Left renal cortex interstitium (tissue), 4 donors: ENCODE measurements at regions not wholly inside any gene's neighbourhood (a gene's known extent, or its start where the extent isn't known, plus 50 kb on each side); places are given as distances from the start of the nearest gene placed in this dataset.
"Not testable (repeated sequence)": the region's sequence is repeated elsewhere in the genome, so short reads cannot be mapped to it uniquely, and the experiment has no call there.

Experiments used
- DNase-seq, 4 donors: peaks; one replicate each; pipeline ENCODE4 v3.0.0-alpha.2; 2013; ENCODE audit warnings: low read depth in 4 of 4, low spot score in 2 of 4, missing footprints in 1 of 4

- no peak for DNase-seq
Measured at GRCh38 chr3:81998139-81998755, 236.8 kb upstream of the GBE1 start.

GRCh38 chr3:81997390-81997789, 235.9 kb upstream of the GBE1 start:
- DNase-seq: no peak

- DNase-seq: no peak
Measured at GRCh38 chr3:81995329-81995728, 233.9 kb upstream of the GBE1 start.

GRCh38 chr3:81989758-81990157, 228.3 kb upstream of the GBE1 start:
- DNase-seq: no peak

- DNase-seq: no peak
Measured at GRCh38 chr3:81989274-81989673, 227.8 kb upstream of the GBE1 start.

- not testable (repeated sequence) for DNase-seq
Measured at GRCh38 chr3:81987412-81987811, 226.0 kb upstream of the GBE1 start.

- DNase-seq: no peak
Measured at GRCh38 chr3:81985996-81986723, 224.7 kb upstream of the GBE1 start.

GRCh38 chr3:81983382-81983781, 221.9 kb upstream of the GBE1 start:
- DNase-seq: no peak

- no peak for DNase-seq
Measured at GRCh38 chr3:81980596-81981494, 219.4 kb upstream of the GBE1 start.

GRCh38 chr3:81974751-81975150, 213.3 kb upstream of the GBE1 start:
- no peak for DNase-seq

GRCh38 chr3:81968658-81969057, 207.2 kb upstream of the GBE1 start:
- DNase-seq: no peak

- no peak for DNase-seq
Measured at GRCh38 chr3:81967393-81967792, 205.9 kb upstream of the GBE1 start.

GRCh38 chr3:81965696-81966095, 204.3 kb upstream of the GBE1 start:
- no peak for DNase-seq

GRCh38 chr3:81962396-81962795, 201.0 kb upstream of the GBE1 start:
- DNase-seq: no peak

GRCh38 chr3:81958972-81959640, 197.7 kb upstream of the GBE1 start:
- no peak for DNase-seq

GRCh38 chr3:81955878-81956277, 194.4 kb upstream of the GBE1 start:
- no peak for DNase-seq

GRCh38 chr3:81953111-81953510, 191.7 kb upstream of the GBE1 start:
- DNase-seq: no peak

GRCh38 chr3:81952141-81952540, 190.7 kb upstream of the GBE1 start:
- no peak for DNase-seq

GRCh38 chr3:81951636-81952035, 190.2 kb upstream of the GBE1 start:
- no peak for DNase-seq

- no peak for DNase-seq
Measured at GRCh38 chr3:81951106-81951505, 189.7 kb upstream of the GBE1 start.

- DNase-seq: no peak
Measured at GRCh38 chr3:81947359-81947758, 185.9 kb upstream of the GBE1 start.
